HCT116 (cell line): ENCODE measurements at regions not wholly inside any gene's neighbourhood (a gene's known extent, or its start where the extent isn't known, plus 50 kb on each side); places are given as distances from the start of the nearest gene placed in this dataset.

Source experiments
- ATAC-seq: fragments of 200-7000 bp; cut with Tn5 transposase; 2 replicates; pipeline ENCODE4 v1.9.1; 2020; ENCODE audit warnings: mild to moderate bottlenecking, moderate library complexity
- BruUV-seq: library from RNA; stranded (reverse); fragments of 400-500 nt; replicated peaks from 2 replicates; lab custom pipeline; 2021; lab: Mats Ljungman, UMichigan
- CTCF ChIA-PET: fragments of 300-600 bp; sonication (Branson Sonifier 250); formaldehyde crosslinking; loops from one replicate; lab custom pipeline; 2021; ENCODE audit warnings: antibody characterized with exemption; lab: Charles Lee
- POLR2A ChIA-PET: fragments of 300-600, 350-600 bp; sonication (Branson Sonifier 250); formaldehyde crosslinking; loops from one replicate; lab custom pipeline; 2021; ENCODE audit warnings: antibody characterized with exemption; lab: Charles Lee
- RAD21 ChIA-PET, 2 experiments: fragments of 300-600 bp; sonication (Branson Sonifier 250); formaldehyde crosslinking; loops; one replicate each; lab custom pipeline; 2023; ENCODE audit warnings: low total read pairs in 2 of 2; ENCODE audit not compliant: uncharacterized antibody in 2 of 2, unreplicated experiment in 2 of 2, low non-redundant PET in 1 of 2; lab: Charles Lee
- DNase-seq: peaks from one replicate; pipeline ENCODE4 v3.0.0-alpha.2; 2010; ENCODE audit warnings: low read depth, low spot score
- H2AFZ ChIP-seq: fragments of 200-600 bp; shearing (Covaris generic), sonication (generic); 2 replicates; pipeline ENCODE4 v1.6.1; 2017; ENCODE audit warnings: low read depth, mixed run types, mixed read lengths, antibody characterized with exemption, low read length; ENCODE audit not compliant: poor library complexity, severe bottlenecking
- H3K27ac ChIP-seq: 2 replicates; pipeline ENCODE4 v1.5.1; 2012; ENCODE audit warnings: low read depth, low read length
- H3K27me3 ChIP-seq: fragments of 200-600 bp; sonication (generic); 2 replicates; pipeline ENCODE4 v1.6.1; 2016; ENCODE audit warnings: mixed run types, low read length, mixed read lengths; ENCODE audit not compliant: insufficient read depth
- H3K36me3 ChIP-seq, 2 experiments: fragments of 200-500 bp in 1 of 2; fragments of 200-600 bp in 1 of 2; sonication (Bioruptor generic) in 1 of 2; sonication (generic) in 1 of 2; 2 replicates each; pipeline versions ENCODE4 v1.5.1 to v1.6.1; 2014 to 2016; ENCODE audit warnings: low read length in 2 of 2, inconsistent platforms in 1 of 2, mixed read lengths in 1 of 2, mixed run types in 1 of 2; ENCODE audit not compliant: insufficient read depth in 2 of 2, control insufficient read depth in 1 of 2
- H3K4me1 ChIP-seq, 2 experiments: fragments of 200-600 bp in 1 of 2; sonication (generic) in 1 of 2; 2 replicates each; pipeline versions ENCODE4 v1.5.1 to v1.6.1; 2012 to 2017; ENCODE audit warnings: low read length in 2 of 2, inconsistent platforms in 1 of 2, mild to moderate bottlenecking in 1 of 2, mixed read lengths in 1 of 2, mixed run types in 1 of 2, moderate library complexity in 1 of 2; ENCODE audit not compliant: insufficient read depth in 2 of 2, control insufficient read depth in 1 of 2
- H3K4me2 ChIP-seq: fragments of 200-600 bp; sonication (generic); 2 replicates; pipeline ENCODE4 v1.6.1; 2017; ENCODE audit warnings: mixed run types, low read length, mixed read lengths
- H3K4me3 ChIP-seq, 2 experiments: fragments of 200-600 bp in 1 of 2; sonication (generic) in 1 of 2; replicated peaks in 1 of 2; 2 replicates each; pipeline ENCODE4 v1.5.1; 2011 to 2016; ENCODE audit warnings: low read length in 2 of 2, control low read depth in 1 of 2, low read depth in 1 of 2, mild to moderate bottlenecking in 1 of 2, mixed read lengths in 1 of 2, mixed run types in 1 of 2
- H3K79me2 ChIP-seq: fragments of 200-600 bp; sonication (generic); 2 replicates; pipeline ENCODE4 v1.6.1; 2017; ENCODE audit warnings: mild to moderate bottlenecking, mixed run types, low read length, moderate library complexity, mixed read lengths; ENCODE audit not compliant: insufficient read depth
- H3K9ac ChIP-seq: fragments of 200-600 bp; sonication (generic); 2 replicates; pipeline ENCODE4 v1.6.1; 2016; ENCODE audit warnings: low read length, mixed read lengths
- H3K9me2 ChIP-seq: fragments of 200-600 bp; sonication (generic), shearing (Covaris generic); 2 replicates; pipeline ENCODE4 v1.6.1; 2017; ENCODE audit warnings: mixed run types, mild to moderate bottlenecking, moderate library complexity; ENCODE audit not compliant: insufficient read depth
- H3K9me3 ChIP-seq, 2 experiments: fragments of 200-500 bp in 1 of 2; fragments of 200-600 bp in 1 of 2; sonication (Bioruptor generic) in 1 of 2; sonication (generic) in 1 of 2; 2 replicates each; pipeline ENCODE4 v1.6.1; 2014 to 2017; ENCODE audit warnings: low read length in 2 of 2, mixed read lengths in 2 of 2, inconsistent platforms in 1 of 2, low read depth in 1 of 2, mild to moderate bottlenecking in 1 of 2, mixed run types in 1 of 2, moderate library complexity in 1 of 2; ENCODE audit not compliant: control insufficient read depth in 1 of 2, insufficient read depth in 1 of 2
- H4K20me1 ChIP-seq: fragments of 200-600 bp; sonication (generic), shearing (Covaris generic); 2 replicates; pipeline ENCODE4 v1.6.1; 2017; ENCODE audit warnings: mixed run types, mild to moderate bottlenecking, moderate library complexity; ENCODE audit not compliant: insufficient read depth
- CTCF ChIP-seq, 3 experiments: fragments of 200-600 bp in 1 of 3; sonication (generic) in 1 of 3; IDR thresholded peaks in 2 of 3; conservative IDR thresholded peaks in 1 of 3; 2 replicates each; pipeline ENCODE4 v1.5.1; 2012 to 2017; ENCODE audit warnings: low read depth in 2 of 3, low read length in 2 of 3, antibody characterized with exemption in 1 of 3, borderline replicate concordance in 1 of 3, control low read depth in 1 of 3, mild to moderate bottlenecking in 1 of 3, mixed read lengths in 1 of 3, mixed run types in 1 of 3, moderate library complexity in 1 of 3; ENCODE audit not compliant: insufficient read depth in 1 of 3
- ELF1 ChIP-seq: IDR thresholded peaks from 2 replicates; pipeline ENCODE4 v1.6.1; 2012; ENCODE audit warnings: low read depth, borderline replicate concordance
- REST ChIP-seq: IDR thresholded peaks from 2 replicates; pipeline ENCODE4 v1.6.1; 2012; ENCODE audit warnings: low read depth
- TCF7L2 ChIP-seq: IDR thresholded peaks from 2 replicates; pipeline ENCODE4 v1.7.0; 2011; ENCODE audit warnings: borderline replicate concordance, inconsistent platforms; ENCODE audit not compliant: insufficient read depth, insufficient read length; ENCODE audit errors: extremely low read depth
- YY1 ChIP-seq: IDR thresholded peaks from 2 replicates; pipeline ENCODE4 v1.6.1; 2011; ENCODE audit warnings: low read length, low read depth, moderate library complexity, mild to moderate bottlenecking; ENCODE audit not compliant: insufficient replicate concordance; ENCODE audit errors: extremely low read depth
- ZBTB33 ChIP-seq: IDR thresholded peaks from 2 replicates; pipeline ENCODE4 v1.6.1; 2011; ENCODE audit warnings: mild to moderate bottlenecking, low read length, moderate library complexity; ENCODE audit not compliant: insufficient replicate concordance; ENCODE audit errors: extremely low read depth
- ZNF274 ChIP-seq: fragments of 200-500 bp; sonication (Bioruptor generic); IDR thresholded peaks from 2 replicates; pipeline ENCODE4 v1.6.1; 2014; ENCODE audit warnings: mild to moderate bottlenecking, low read depth, low read length, inconsistent platforms
- intact Hi-C: fragments of 100-400 bp; cut with micrococcal nuclease; formaldehyde crosslinking; loops from 2 replicates; pipeline ENCODE4 v1.10.0; 2022

- H3K9me3 ChIP-seq: no peaks in the 10 kb centered on the region; a peak in 1 of 4 replicates
- no peak overlapping the region for H3K4me3 ChIP-seq
- ChIA-PET RAD21 (no interaction called here), CTCF (no interaction called here), POLR2A (no interaction called here)
- H3K4me1 ChIP-seq: no peaks in the 10 kb centered on the region
- no peak overlapping the region for H2AFZ ChIP-seq
- no peaks in the 10 kb centered on the region for H3K27me3 ChIP-seq
- no peak for ATAC-seq
- H3K9me2 ChIP-seq: no peaks in the 10 kb centered on the region
- no peak overlapping the region for H3K9ac ChIP-seq
- TF ChIP-seq REST (no peak), ZBTB33 (no peak), CTCF (IDR thresholded peaks at IDR 0.05 in 2 of 3, conservative IDR thresholded peaks at IDR 0.05 in 1 of 3; ENCODE audit: borderline replicate concordance in 1 of 3, insufficient read depth in 1 of 3, low read depth in 2 of 3, low read length in 2 of 3) (no peak), ELF1 (no peak), YY1 (no peak), TCF7L2 (no peak), ZNF274 (no peak)
- H3K27ac ChIP-seq: no peak overlapping the region
- intact Hi-C loops: no loop called here
- no peak for DNase-seq
- no peaks in the 10 kb centered on the region for H3K36me3 ChIP-seq
- H3K4me2 ChIP-seq: no peak overlapping the region
- no peaks in the 10 kb centered on the region for H4K20me1 ChIP-seq
- no TSS peak for BruUV-seq
- no peaks in the 10 kb centered on the region for H3K79me2 ChIP-seq
These were observed 229.3 kb downstream of the SATB1 start for GRCh38 chr3:18195836-18196235.
